ENCODE measurements at regions not wholly inside any gene's neighbourhood (a gene's known extent, or its start where the extent isn't known, plus 50 kb on each side); places are given as distances from the start of the nearest gene placed in this dataset.
"Not testable (repeated sequence)": the region's sequence is repeated elsewhere in the genome, so short reads cannot be mapped to it uniquely, and the experiment has no call there.

DNA sequence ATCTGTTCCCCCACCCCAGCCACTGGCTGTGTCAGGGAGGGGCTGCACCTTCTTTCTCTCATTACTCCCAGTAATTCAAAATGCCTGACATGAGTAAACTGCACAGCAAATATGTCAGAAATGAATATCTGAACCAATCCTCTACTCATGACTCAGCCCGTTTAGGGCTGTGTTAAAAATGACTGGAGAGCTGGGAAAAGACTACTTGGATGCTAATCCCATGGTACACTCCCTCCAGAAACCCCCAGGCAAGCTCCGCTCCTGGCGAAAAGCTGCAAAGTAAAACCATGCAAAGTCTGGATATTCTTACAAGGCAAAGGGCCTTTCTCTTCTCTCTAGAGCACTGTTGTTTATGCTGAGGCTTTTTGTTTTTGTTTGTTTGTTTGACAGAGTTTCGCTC, 448.1 kb upstream of the DYNLRB2 start:
- TF ChIP-seq, protein P1, sequence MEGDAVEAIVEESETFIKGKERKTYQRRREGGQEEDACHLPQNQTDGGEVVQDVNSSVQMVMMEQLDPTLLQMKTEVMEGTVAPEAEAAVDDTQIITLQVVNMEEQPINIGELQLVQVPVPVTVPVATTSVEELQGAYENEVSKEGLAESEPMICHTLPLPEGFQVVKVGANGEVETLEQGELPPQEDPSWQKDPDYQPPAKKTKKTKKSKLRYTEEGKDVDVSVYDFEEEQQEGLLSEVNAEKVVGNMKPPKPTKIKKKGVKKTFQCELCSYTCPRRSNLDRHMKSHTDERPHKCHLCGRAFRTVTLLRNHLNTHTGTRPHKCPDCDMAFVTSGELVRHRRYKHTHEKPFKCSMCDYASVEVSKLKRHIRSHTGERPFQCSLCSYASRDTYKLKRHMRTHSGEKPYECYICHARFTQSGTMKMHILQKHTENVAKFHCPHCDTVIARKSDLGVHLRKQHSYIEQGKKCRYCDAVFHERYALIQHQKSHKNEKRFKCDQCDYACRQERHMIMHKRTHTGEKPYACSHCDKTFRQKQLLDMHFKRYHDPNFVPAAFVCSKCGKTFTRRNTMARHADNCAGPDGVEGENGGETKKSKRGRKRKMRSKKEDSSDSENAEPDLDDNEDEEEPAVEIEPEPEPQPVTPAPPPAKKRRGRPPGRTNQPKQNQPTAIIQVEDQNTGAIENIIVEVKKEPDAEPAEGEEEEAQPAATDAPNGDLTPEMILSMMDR (IDR thresholded peaks at IDR 0.05; ENCODE audit: low read depth, low read length, missing control alignments) = no peak
- DNase-seq (ENCODE audit: extremely low read depth, low read depth) = no peak
- H3K4me3 ChIP-seq (replicated peaks; ENCODE audit: low read depth, low read length) = no peak overlapping the region

DNA sequence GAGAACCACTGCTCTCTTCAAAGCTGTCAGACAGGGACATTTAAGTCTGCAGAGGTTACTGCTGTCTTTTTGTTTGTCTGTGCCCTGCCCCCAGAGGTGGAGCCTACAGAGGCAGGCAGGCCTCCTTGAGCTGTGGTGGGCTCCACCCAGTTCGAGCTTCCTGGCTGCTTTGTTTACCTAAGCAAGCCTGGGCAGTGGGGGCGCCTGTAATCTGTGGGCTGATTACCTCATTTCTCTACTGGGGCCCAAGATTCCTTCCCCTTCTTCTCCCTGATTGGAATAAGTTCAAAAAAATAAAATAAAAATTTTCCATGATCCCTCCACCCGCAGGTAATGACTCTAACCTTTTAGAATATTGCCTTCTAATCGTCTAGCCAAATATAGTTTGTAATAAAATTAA, 449.3 kb upstream of the DYNLRB2 start:
- DNase-seq (ENCODE audit: extremely low read depth, low read depth); H3K4me3 ChIP-seq (replicated peaks; ENCODE audit: low read depth, low read length): not testable (repeated sequence)

DNA sequence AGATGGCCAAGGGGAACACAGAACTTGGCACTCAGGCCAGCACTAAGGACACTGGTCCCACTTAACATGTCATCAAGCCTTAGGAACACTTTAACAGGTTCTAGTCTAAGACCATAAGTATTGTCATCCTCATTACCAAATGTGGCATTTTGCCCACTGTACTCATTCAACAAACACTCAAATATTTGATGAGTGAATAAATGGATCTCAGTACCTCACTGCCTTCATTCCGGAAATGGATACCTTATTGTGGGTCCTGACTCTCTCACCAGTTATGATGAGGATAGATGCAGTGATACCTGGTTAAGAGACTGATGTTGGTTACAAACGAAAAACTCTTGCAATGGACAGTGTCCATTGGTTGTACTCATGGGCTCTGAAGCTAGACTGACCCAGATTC, 455.2 kb upstream of the DYNLRB2 start:
- H3K4me3 ChIP-seq (replicated peaks; ENCODE audit: low read depth, low read length) = no peak overlapping the region
- TF ChIP-seq, protein P1 (IDR thresholded peaks at IDR 0.05; ENCODE audit: low read depth, low read length, missing control alignments) = no peak
- DNase-seq (ENCODE audit: extremely low read depth, low read depth) = no peak

DNA sequence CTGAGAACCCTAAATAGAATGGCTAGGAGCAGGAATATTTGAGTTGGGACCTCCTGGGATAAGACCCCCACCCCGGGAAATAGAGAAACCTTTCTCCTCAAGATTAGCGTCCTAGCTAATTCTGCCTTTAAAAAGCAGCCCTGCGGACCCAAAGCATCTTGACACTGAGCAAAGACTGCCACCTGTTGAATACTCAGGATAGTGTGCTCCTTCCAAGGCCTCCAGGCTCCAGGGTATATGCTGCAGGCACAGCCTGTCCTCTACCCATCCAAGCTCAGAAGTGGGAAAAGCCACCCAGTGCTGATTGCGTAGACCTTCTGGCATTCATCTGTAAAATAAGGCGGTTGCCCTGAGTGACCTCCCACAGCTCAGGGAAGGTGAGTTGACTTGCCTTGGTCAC, 456.2 kb upstream of the DYNLRB2 start:
- DNase-seq (ENCODE audit: extremely low read depth, low read depth) = no peak

DNA sequence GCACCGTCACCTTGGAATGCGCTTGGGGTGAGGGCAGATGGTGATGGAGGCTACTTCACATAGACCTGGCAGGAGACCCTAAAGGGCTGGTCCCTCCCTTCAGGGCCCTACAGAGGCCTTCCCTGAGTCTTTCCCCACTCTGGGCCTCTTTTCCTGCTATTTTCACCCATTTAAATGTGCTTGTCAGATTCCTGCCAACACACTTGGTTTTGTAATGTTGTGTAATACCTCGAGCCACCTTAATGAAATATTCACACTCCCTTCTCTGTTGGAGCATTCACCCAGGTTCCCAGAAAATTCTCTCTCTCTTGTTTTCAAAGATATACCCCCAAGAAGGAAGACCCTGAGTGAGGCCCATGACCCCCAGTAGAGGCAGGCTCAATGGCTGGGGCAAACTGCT, 456.6 kb upstream of the DYNLRB2 start:
- TF ChIP-seq, protein P1 (IDR thresholded peaks at IDR 0.05; ENCODE audit: low read depth, low read length, missing control alignments) = no peak
- DNase-seq (ENCODE audit: extremely low read depth, low read depth) = no peak
- no peak overlapping the region for H3K4me3 ChIP-seq (replicated peaks; ENCODE audit: low read depth, low read length)

More for the DNA sequence above, 456.2 kb upstream of the DYNLRB2 start:
- TF ChIP-seq, protein P1 (IDR thresholded peaks at IDR 0.05; ENCODE audit: low read depth, low read length, missing control alignments) = peak; percentile 32
- H3K4me3 ChIP-seq (replicated peaks; ENCODE audit: low read depth, low read length) = no peak overlapping the region

DNA sequence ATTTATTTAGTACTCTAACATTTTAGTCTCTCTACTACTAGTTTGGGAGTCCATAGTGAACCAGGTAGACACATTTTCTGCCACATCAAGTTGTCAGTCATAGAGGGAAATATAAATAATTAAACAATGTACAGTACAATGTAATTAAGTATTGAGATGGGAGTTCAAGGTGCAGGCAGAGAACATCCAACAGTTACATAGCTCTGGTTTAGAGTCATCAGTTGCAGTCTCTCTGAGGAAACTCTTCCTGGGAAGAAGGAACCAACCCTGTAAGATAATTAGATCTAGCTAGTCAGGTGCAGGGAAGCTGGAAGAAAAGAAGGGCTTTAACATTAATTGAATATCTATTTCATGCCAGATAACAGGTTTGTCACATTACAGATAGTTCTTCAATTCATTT, 457.9 kb upstream of the DYNLRB2 start:
- TF ChIP-seq, protein P1 (IDR thresholded peaks at IDR 0.05; ENCODE audit: low read depth, low read length, missing control alignments) = no peak
- no peak overlapping the region for H3K4me3 ChIP-seq (replicated peaks; ENCODE audit: low read depth, low read length)
- DNase-seq (ENCODE audit: extremely low read depth, low read depth) = no peak

DNA sequence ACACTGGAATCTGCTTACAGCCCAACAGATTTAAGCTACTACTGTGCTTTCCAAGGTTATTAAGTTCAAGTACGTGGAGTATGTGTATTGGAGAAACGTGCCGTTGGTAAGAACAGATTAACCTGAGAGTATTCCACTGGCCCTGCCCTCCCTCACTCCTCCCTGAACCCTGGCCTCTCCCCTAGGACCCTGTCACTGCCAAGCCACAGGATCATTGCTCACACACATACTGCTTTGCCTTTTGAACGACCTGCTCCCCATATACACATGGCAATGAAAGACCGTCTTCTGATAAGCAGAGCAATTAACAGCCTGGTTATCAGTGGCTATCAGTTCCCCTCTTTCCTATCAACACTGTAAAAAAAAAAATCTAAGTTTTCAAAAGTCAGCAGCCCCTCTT, 458.9 kb upstream of the DYNLRB2 start:
- H3K4me3 ChIP-seq (replicated peaks; ENCODE audit: low read depth, low read length) = no peak overlapping the region
- TF ChIP-seq, protein P1 (IDR thresholded peaks at IDR 0.05; ENCODE audit: low read depth, low read length, missing control alignments) = no peak
- no peak for DNase-seq (ENCODE audit: extremely low read depth, low read depth)
